GM13976 (cell line): ENCODE measurements at regions not wholly inside any gene's neighbourhood (a gene's known extent, or its start where the extent isn't known, plus 50 kb on each side); places are given as distances from the start of the nearest gene placed in this dataset.

Source experiments
- DNase-seq: peaks from one replicate; pipeline ENCODE4 v3.0.0; 2012; ENCODE audit warnings: low spot score
- CTCF ChIP-seq: IDR thresholded peaks from 2 replicates; pipeline ENCODE4 v1.5.1; 2012; ENCODE audit warnings: borderline replicate concordance, mild to moderate bottlenecking; ENCODE audit not compliant: insufficient read depth; ENCODE audit errors: extremely low read depth, missing control alignments, control extremely low read depth
- in situ Hi-C: fragments of 300-500 bp; cut with MboI; formaldehyde crosslinking; loops from one replicate; pipeline ENCODE4 v1.12.0; 2022; ENCODE audit warnings: low sequenced_read_pairs, mixed read lengths, inconsistent platforms; ENCODE audit not compliant: unreplicated experiment

DNA sequence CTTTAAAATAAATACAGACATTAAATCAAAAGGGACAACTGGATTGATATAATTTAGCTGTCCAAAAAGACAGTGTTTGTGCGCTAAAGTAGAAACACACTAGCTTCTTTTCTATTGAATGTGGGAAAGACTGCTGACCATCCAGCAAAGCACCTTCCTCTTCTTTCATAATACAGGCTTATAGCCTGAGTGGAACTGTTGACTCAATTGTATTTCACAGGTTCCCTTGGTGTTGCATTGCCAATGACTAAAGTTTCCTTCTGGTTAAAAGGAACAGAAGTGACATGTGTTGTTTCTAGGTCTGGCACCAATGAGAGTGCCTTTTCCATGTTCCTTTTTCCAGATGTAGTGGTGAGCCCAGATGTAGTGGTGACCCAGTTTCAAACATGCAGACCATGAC lies 412.3 kb downstream of the RNF144A start:
- TF ChIP-seq CTCF = no peak
- in situ Hi-C loops = no loop called here
- no peak for DNase-seq

DNA sequence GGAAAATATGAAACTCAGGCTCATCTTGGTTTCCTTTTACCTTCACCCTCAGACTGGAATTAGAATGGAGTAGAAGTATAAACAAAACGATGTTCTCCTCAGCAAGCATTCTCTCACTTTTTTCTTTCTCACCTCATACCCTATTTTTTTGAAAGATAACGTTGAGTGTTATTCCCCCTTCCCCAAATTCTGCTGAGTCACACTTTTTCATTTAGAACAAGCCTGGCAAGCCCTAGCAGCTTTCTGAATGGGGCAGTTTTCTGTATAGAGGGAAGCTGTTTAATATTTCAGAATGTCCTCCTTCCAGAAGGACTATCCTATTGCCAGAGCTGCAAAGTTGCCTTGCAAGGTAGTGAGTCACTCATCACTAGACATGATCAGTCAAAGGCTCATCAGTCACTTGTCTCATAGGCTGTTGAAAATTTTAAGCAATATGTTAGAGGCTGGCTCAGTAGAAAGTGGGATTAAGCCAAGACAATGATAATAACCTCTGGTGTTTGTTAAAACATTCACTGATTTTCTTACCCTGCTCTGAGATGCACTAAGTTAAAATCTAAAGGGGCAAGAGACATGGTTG lies 416.1 kb downstream of the RNF144A start:
- DNase-seq = no peak
- no peak for TF ChIP-seq CTCF
- in situ Hi-C loops = no loop called here

DNA sequence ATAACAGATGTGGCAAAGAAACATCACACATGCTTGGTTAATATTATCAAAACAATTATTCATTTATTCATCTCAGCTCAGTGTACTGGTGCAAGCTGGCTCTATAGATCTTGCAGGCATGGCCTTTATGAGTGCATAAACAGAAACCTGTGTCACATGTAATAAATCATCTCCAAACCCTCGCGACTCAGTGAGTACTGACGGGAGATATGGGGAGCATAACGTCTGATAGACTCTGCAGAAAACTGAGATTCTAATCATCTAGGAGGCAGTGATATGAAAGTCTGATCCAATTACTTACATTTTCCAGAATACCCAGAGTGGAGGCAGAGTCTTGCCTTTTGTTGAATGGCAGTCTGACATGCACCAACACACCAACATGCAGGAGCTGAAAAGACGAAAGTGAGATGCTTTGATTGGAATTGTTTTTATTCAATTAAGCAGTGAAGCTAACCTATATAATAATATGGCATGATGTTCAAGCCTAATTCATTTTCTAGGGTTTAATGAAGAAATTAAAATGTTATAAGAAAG lies 416.8 kb downstream of the RNF144A start:
- no peak for TF ChIP-seq CTCF
- in situ Hi-C loops = no loop called here
- no peak for DNase-seq

GRCh38 chr2:7338961-7339360 lies 421.7 kb downstream of the RNF144A start:
- in situ Hi-C loops = no loop called here
- DNase-seq = no peak
- TF ChIP-seq CTCF = no peak

DNA sequence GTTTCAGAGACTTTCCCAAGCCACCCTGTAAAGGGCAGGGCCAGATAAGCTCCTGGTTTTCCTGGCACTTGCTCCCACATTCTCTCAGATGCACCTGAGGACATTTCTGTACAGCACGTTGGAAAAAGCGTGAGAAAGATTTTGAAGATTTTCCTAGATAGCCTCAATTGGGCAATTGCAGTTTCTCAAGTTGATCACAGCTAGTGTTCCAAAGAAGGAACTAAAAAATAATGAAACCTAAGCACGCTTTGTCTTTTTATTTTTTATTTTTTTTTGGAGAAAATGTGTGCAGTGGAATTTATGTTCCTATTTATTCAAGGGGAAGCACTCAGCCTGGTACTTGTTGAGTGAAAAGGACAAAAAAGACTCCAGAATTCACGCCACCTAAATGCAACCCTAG lies 429.1 kb downstream of the RNF144A start:
- in situ Hi-C loops = no loop called here
- DNase-seq = no peak
- TF ChIP-seq CTCF = no peak

- TF ChIP-seq CTCF = no peak
- no peak for DNase-seq
- in situ Hi-C loops = no loop called here
These were observed 431.5 kb downstream of the RNF144A start for GRCh38 chr2:7348761-7349160.
